Endometrial microvascular endothelial cells (primary cell): ENCODE measurements at regions not wholly inside any gene's neighbourhood (a gene's known extent, or its start where the extent isn't known, plus 50 kb on each side); places are given as distances from the start of the nearest gene placed in this dataset.

Experiments
- in situ Hi-C: cut with HindIII; loops from 2 replicates; pipeline ENCODE4 v1.10.0; 2017; ENCODE audit warnings: low sequenced_read_pairs, low pct_unique_long_range_greater_than_20kb; ENCODE audit errors: inconsistent ontology term

GRCh38 chr14:54267172-54267571 lies 129.6 kb upstream of the CDKN3 start:
- in situ Hi-C loops = no loop called here

GRCh38 chr14:54275997-54276725 lies 120.6 kb upstream of the CDKN3 start:
- in situ Hi-C loops = no loop called here

- in situ Hi-C loops = no loop called here
Observed at GRCh38 chr14:54278087-54278486, 118.7 kb upstream of the CDKN3 start.

GRCh38 chr14:54278665-54279295 lies 118.0 kb upstream of the CDKN3 start:
- in situ Hi-C loops = no loop called here

- in situ Hi-C loops = no loop called here
Observed at GRCh38 chr14:54282849-54283248, 114.0 kb upstream of the CDKN3 start.

GRCh38 chr14:54285030-54285429 lies 111.8 kb upstream of the CDKN3 start:
- in situ Hi-C loops = no loop called here

GRCh38 chr14:54291491-54292191 lies 105.2 kb upstream of the CDKN3 start:
- in situ Hi-C loops = no loop called here

GRCh38 chr14:54294802-54295201 lies 102.0 kb upstream of the CDKN3 start:
- in situ Hi-C loops = no loop called here

GRCh38 chr14:54299410-54300363 lies 97.1 kb upstream of the CDKN3 start:
- in situ Hi-C loops = no loop called here

GRCh38 chr14:54300881-54301280 lies 95.9 kb upstream of the CDKN3 start:
- in situ Hi-C loops = no loop called here

- in situ Hi-C loops = no loop called here
Observed at GRCh38 chr14:54301359-54301758, 95.4 kb upstream of the CDKN3 start.

GRCh38 chr14:54306806-54307205 lies 90.0 kb upstream of the CDKN3 start:
- in situ Hi-C loops = no loop called here

- in situ Hi-C loops = no loop called here
Observed at GRCh38 chr14:54309615-54310014, 87.2 kb upstream of the CDKN3 start.

GRCh38 chr14:54310151-54310850 lies 86.5 kb upstream of the CDKN3 start:
- in situ Hi-C loops = no loop called here

- in situ Hi-C loops = no loop called here
Observed at GRCh38 chr14:54310851-54311228, 86.0 kb upstream of the CDKN3 start.

- in situ Hi-C loops = no loop called here
Observed at GRCh38 chr14:54312166-54312801, 84.5 kb upstream of the CDKN3 start.

GRCh38 chr14:54314365-54315104 lies 82.3 kb upstream of the CDKN3 start:
- in situ Hi-C loops = no loop called here
